HFFc6 (cell line): ENCODE measurements at regions not wholly inside any gene's neighbourhood (a gene's known extent, or its start where the extent isn't known, plus 50 kb on each side); places are given as distances from the start of the nearest gene placed in this dataset.

ENCODE experiments used
- DNase-seq: peaks from one replicate; pipeline ENCODE4 v3.0.0-alpha.2; 2018
- H3K27ac Mint-ChIP-seq: 2 replicates; pipeline ENCODE4 v1.8.0; 2020; ENCODE audit warnings: mild to moderate bottlenecking, mixed read lengths
- H3K27me3 Mint-ChIP-seq: 2 replicates; pipeline ENCODE4 v1.8.0; 2021; ENCODE audit warnings: mild to moderate bottlenecking, moderate library complexity, mixed read lengths; ENCODE audit not compliant: insufficient read depth
- H3K36me3 Mint-ChIP-seq: 2 replicates; pipeline ENCODE4 v1.8.0; 2021; ENCODE audit warnings: low read depth, mixed read lengths
- H3K4me1 Mint-ChIP-seq: 2 replicates; pipeline ENCODE4 v1.8.0; 2020; ENCODE audit warnings: low read depth, mixed read lengths
- H3K4me3 Mint-ChIP-seq: 2 replicates; pipeline ENCODE4 v1.8.0; 2020; ENCODE audit warnings: mild to moderate bottlenecking, moderate library complexity, mixed read lengths
- H3K9me3 Mint-ChIP-seq: 2 replicates; pipeline ENCODE4 v1.8.0; 2020; ENCODE audit warnings: mild to moderate bottlenecking, mixed read lengths
- CTCF ChIP-seq: fragments of 200-600 bp; sonication (generic); IDR thresholded peaks from 2 replicates; pipeline ENCODE4 v1.5.0; 2021; ENCODE audit warnings: antibody characterized with exemption, mild to moderate bottlenecking

- Mint-ChIP-seq H3K27me3 (peaks cover 2% of the 10 kb centered on the region), H3K36me3 (no peaks in the 10 kb centered on the region), H3K27ac (no peak overlapping the region), H3K4me3 (no peak overlapping the region), H3K4me1 (no peaks in the 10 kb centered on the region), H3K9me3 (no peaks in the 10 kb centered on the region)
- no peak for DNase-seq
- TF ChIP-seq CTCF: no peak
Measured at GRCh38 chr6:125699591-125699990, 49.8 kb upstream of the HEY2 start.
